ENCODE measurements at regions not wholly inside any gene's neighbourhood (a gene's known extent, or its start where the extent isn't known, plus 50 kb on each side); places are given as distances from the start of the nearest gene placed in this dataset.

GRCh38 chr10:22856444-22857074 lies 71.3 kb upstream of the ARMC3 start:
- no peak for DNase-seq (ENCODE audit: low read depth, low spot score)
- Histone ChIP-seq H4K20me1 (ENCODE audit: control insufficient read depth, insufficient read depth) (no peaks in the 10 kb centered on the region), H3K79me2 (ENCODE audit: control insufficient read depth, insufficient read depth, low read length) (no peaks in the 10 kb centered on the region), H3K4me3 (no peak overlapping the region), H3K9me3 (replicated peaks; ENCODE audit: control insufficient read depth, insufficient read depth, low read length) (no peaks in the 10 kb centered on the region), H3K27ac (ENCODE audit: control insufficient read depth, insufficient read depth) (no peak overlapping the region), H2AFZ (ENCODE audit: control insufficient read depth, low read depth, low read length) (no peak overlapping the region), H3K36me3 (ENCODE audit: control insufficient read depth in 2 of 2, insufficient read depth in 2 of 2, low read length in 1 of 2) (no peaks in the 10 kb centered on the region), H3K4me2 (ENCODE audit: control insufficient read depth, insufficient read depth) (no peak overlapping the region), H3K27me3 (replicated peaks in 1 of 2; ENCODE audit: control insufficient read depth in 2 of 2, insufficient read depth in 2 of 2, low read length in 1 of 2) (no peaks in the 10 kb centered on the region), H3K4me1 (ENCODE audit: control insufficient read depth, insufficient read depth, low read length) (no peaks in the 10 kb centered on the region), H3K9ac (ENCODE audit: control insufficient read depth, insufficient read depth, low read length) (no peak overlapping the region)
- SMC1A ChIA-PET (ENCODE audit: uncharacterized antibody, unreplicated experiment), result interaction anchor here (0.6 to 1.5 kb wide), 2 partner anchors 10 to 227 kb away, joined by 3 to 4 read pairs; no protein-coding TSS in a partner anchor
- intact Hi-C loops (cut with micrococcal nuclease; ENCODE audit: unreplicated experiment), result no loop called here
- BruUV-seq (replicated peaks), result no TSS peak
- 3% methylated on average over 2 of the region's 2 CpGs for WGBS (ENCODE audit: insufficient coverage, insufficient replicate concordance, low lambda C conversion rate, missing lambda C conversion rate)
- POLR2A ChIA-PET, result interaction anchor here (0.6 kb wide), 1 partner anchor 1359 kb away, joined by 3 read pairs; no protein-coding TSS in a partner anchor
- no peak for FAIRE-seq
- TF ChIP-seq BCL11A (IDR thresholded peaks at IDR 0.05; ENCODE audit: low read depth, low read length) (no peak), JUNB (IDR thresholded peaks at IDR 0.05) (0 out of 2 replicates have a peak, but pooled peaks have one; percentile 34)
- RAD21 ChIA-PET (ENCODE audit: unreplicated experiment), result interaction anchor here (0.6 to 1.1 kb wide), 2 partner anchors 137 to 339 kb away, joined by 3 read pairs; no protein-coding TSS in a partner anchor
- CTCF ChIA-PET, result no interaction called here
- in situ Hi-C loops (cut with MboI), result no loop called here
- peak; percentile 81 for ATAC-seq

DNA sequence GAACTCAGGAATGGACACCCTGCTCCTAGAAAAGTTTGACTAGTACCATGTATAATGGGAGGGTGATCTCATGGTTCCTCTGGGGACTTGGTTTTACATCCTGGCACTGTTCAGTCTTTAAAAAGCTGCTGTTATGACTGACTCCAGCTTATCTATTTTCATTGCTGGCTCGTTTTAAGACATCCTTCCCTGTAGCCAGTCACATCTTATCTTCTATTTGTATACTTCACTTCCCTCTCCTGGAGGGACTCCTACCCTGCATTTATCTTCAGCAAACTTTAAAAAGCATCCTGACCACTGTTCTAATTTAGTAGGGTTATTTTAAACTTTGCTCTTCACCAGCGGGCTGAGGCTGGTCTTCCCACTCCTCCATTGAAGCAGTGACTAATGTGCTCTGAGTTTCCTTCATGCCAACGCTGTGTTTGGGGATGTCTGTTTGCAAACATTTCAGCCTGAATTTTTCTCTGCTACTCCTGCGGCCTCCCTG lies 72.9 kb upstream of the ARMC3 start:
- FAIRE-seq, result no peak
- CTCF ChIA-PET, result no interaction called here

More for the DNA sequence above, 72.9 kb upstream of the ARMC3 start:
- SMC1A ChIA-PET (ENCODE audit: uncharacterized antibody, unreplicated experiment), result interaction anchor here (1.0 kb wide), 1 partner anchor 304 kb away, joined by 3 read pairs; no protein-coding TSS in a partner anchor
- in situ Hi-C loops (cut with MboI) (no loop called here), intact Hi-C loops (cut with micrococcal nuclease; ENCODE audit: unreplicated experiment) (no loop called here)
- no peak overlapping the region for H3K27ac ChIP-seq (ENCODE audit: control insufficient read depth, insufficient read depth)
- TF ChIP-seq PAX8 (IDR thresholded peaks at IDR 0.05) (no peak), SKIL (IDR thresholded peaks at IDR 0.05; ENCODE audit: low read depth, poor library complexity, severe bottlenecking) (no peak), RAD21 (IDR thresholded peaks at IDR 0.05; ENCODE audit: insufficient read depth, low read depth, low read length) (peak; percentile 30; the same call in 1 of the 2 replicates), CBFB (IDR thresholded peaks at IDR 0.05; ENCODE audit: low read depth) (no peak)
- no peak overlapping the region for H3K9ac ChIP-seq (ENCODE audit: control insufficient read depth, insufficient read depth, low read length)
- no peak for DNase-seq (ENCODE audit: low read depth, low spot score)
- no peaks in the 10 kb centered on the region for H3K4me1 ChIP-seq (ENCODE audit: control insufficient read depth, insufficient read depth, low read length)
- RAD21 ChIA-PET (ENCODE audit: unreplicated experiment), result interaction anchor here (0.9 kb wide), 1 partner anchor 254 kb away, joined by 3 read pairs; no protein-coding TSS in a partner anchor
- no peaks in the 10 kb centered on the region for H3K9me3 ChIP-seq (replicated peaks; ENCODE audit: control insufficient read depth, insufficient read depth, low read length)
- no peaks in the 10 kb centered on the region for H3K27me3 ChIP-seq (replicated peaks in 1 of 2; ENCODE audit: control insufficient read depth in 2 of 2, insufficient read depth in 2 of 2, low read length in 1 of 2)
- peak; percentile 35 for ATAC-seq
- no TSS peak for BruUV-seq (replicated peaks)
- H3K4me3 ChIP-seq, result no peak overlapping the region
- no peaks in the 10 kb centered on the region for H4K20me1 ChIP-seq (ENCODE audit: control insufficient read depth, insufficient read depth)
- WGBS (ENCODE audit: insufficient coverage, insufficient replicate concordance, low lambda C conversion rate, missing lambda C conversion rate), result 37% methylated on average over 4 of the region's 4 CpGs
- no peak overlapping the region for H2AFZ ChIP-seq (ENCODE audit: control insufficient read depth, low read depth, low read length)
- H3K79me2 ChIP-seq (ENCODE audit: control insufficient read depth, insufficient read depth, low read length), result no peaks in the 10 kb centered on the region
- H3K36me3 ChIP-seq (ENCODE audit: control insufficient read depth in 2 of 2, insufficient read depth in 2 of 2, low read length in 1 of 2), result no peaks in the 10 kb centered on the region
- H3K4me2 ChIP-seq (ENCODE audit: control insufficient read depth, insufficient read depth), result no peak overlapping the region
- POLR2A ChIA-PET, result no interaction called here
